ENCODE measurements at regions not wholly inside any gene's neighbourhood (a gene's known extent, or its start where the extent isn't known, plus 50 kb on each side); places are given as distances from the start of the nearest gene placed in this dataset.
A peak's percentile ranks its signal among the peaks of the same experiment; 100 is the strongest.

GRCh38 chr7:125383324-125383723 lies 453.7 kb upstream of the POT1 start:
- TF ChIP-seq SP1 (CRISPR knock-in tag; IDR thresholded peaks at IDR 0.05) (no peak), ZNF398 (CRISPR knock-in tag; IDR thresholded peaks at IDR 0.05) (no peak), ZNF143 (CRISPR knock-in tag; IDR thresholded peaks at IDR 0.05) (no peak), CTCF (IDR thresholded peaks at IDR 0.05 in 2 of 3, conservative IDR thresholded peaks at IDR 0.05 in 1 of 3; ENCODE audit: insufficient read depth in 2 of 3, low read depth in 1 of 3, low read length in 3 of 3) (0 out of 6 replicates have a peak, but pooled peaks of 1 of the 3 experiments have one; percentile 18), JUN (IDR thresholded peaks at IDR 0.05; ENCODE audit: borderline replicate concordance, low read depth, low read length) (no peak), JUN (CRISPR knock-in tag; IDR thresholded peaks at IDR 0.05; ENCODE audit: borderline replicate concordance) (no peak), ZBTB49 (CRISPR knock-in tag; IDR thresholded peaks at IDR 0.05; ENCODE audit: borderline replicate concordance) (no peak), NR1H2 (CRISPR knock-in tag; IDR thresholded peaks at IDR 0.05) (no peak), PATZ1 (CRISPR knock-in tag; IDR thresholded peaks at IDR 0.05; ENCODE audit: borderline replicate concordance) (no peak), ZNF133 (CRISPR knock-in tag; IDR thresholded peaks at IDR 0.05) (no peak), ATF7 (IDR thresholded peaks at IDR 0.05) (no peak), ZKSCAN8 (CRISPR knock-in tag; IDR thresholded peaks at IDR 0.05) (no peak), MYNN (IDR thresholded peaks at IDR 0.05) (no peak), MYNN (CRISPR knock-in tag; IDR thresholded peaks at IDR 0.05) (no peak), POLR2A (conservative IDR thresholded peaks at IDR 0.05) (no peak)
